ENCODE measurements at regions not wholly inside any gene's neighbourhood (a gene's known extent, or its start where the extent isn't known, plus 50 kb on each side); places are given as distances from the start of the nearest gene placed in this dataset.

DNA sequence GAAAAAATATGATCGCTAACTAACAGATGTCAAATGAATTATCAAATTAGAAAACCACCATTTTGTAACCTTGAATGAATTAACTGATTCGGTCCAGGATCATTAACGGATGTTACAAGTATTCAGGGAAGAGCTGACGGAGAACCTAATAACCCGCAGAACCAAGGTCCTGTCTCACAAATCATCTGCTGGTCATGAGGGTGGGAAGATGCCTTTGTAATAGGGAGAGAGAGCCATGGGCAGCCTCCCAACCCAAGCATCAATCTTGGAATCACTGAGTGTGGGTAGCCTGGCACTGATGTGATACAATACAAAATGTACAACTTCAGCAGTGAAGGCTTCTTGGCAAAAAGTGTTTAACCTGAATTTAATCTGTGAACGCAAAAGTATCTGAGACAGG, 89.6 kb upstream of the CLDN14 start:
- TF ChIP-seq, protein P1, sequence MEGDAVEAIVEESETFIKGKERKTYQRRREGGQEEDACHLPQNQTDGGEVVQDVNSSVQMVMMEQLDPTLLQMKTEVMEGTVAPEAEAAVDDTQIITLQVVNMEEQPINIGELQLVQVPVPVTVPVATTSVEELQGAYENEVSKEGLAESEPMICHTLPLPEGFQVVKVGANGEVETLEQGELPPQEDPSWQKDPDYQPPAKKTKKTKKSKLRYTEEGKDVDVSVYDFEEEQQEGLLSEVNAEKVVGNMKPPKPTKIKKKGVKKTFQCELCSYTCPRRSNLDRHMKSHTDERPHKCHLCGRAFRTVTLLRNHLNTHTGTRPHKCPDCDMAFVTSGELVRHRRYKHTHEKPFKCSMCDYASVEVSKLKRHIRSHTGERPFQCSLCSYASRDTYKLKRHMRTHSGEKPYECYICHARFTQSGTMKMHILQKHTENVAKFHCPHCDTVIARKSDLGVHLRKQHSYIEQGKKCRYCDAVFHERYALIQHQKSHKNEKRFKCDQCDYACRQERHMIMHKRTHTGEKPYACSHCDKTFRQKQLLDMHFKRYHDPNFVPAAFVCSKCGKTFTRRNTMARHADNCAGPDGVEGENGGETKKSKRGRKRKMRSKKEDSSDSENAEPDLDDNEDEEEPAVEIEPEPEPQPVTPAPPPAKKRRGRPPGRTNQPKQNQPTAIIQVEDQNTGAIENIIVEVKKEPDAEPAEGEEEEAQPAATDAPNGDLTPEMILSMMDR (tag by site-specific recombination; IDR thresholded peaks at IDR 0.05), result no peak
- no peak for TF ChIP-seq ZNF623 (tag by site-specific recombination; IDR thresholded peaks at IDR 0.05)
- no peak for TF ChIP-seq ZNF133 (tag by site-specific recombination; IDR thresholded peaks at IDR 0.05)
- TF ChIP-seq SALL2 (tag by site-specific recombination; IDR thresholded peaks at IDR 0.05; ENCODE audit: borderline replicate concordance), result no peak
- no peak for TF ChIP-seq ZNF48 (tag by site-specific recombination; IDR thresholded peaks at IDR 0.05)
- no peak for TF ChIP-seq ZBTB7A (tag by site-specific recombination; IDR thresholded peaks at IDR 0.05; ENCODE audit: low read depth)
- no peak for TF ChIP-seq ZNF146 (tag by site-specific recombination; IDR thresholded peaks at IDR 0.05)
- TF ChIP-seq ZNF121 (tag by site-specific recombination; IDR thresholded peaks at IDR 0.05), result no peak

All from HEK293 (cell line).